Fibroblast of the aortic adventitia (primary cell): ENCODE measurements at regions not wholly inside any gene's neighbourhood (a gene's known extent, or its start where the extent isn't known, plus 50 kb on each side); places are given as distances from the start of the nearest gene placed in this dataset.

Experiments used
- DNase-seq: peaks from one replicate; pipeline ENCODE4 v3.0.0-alpha.2; 2010; ENCODE audit warnings: low read depth
- H3K4me3 ChIP-seq: 2 replicates; pipeline ENCODE4 v1.5.1; 2011; ENCODE audit warnings: low read depth, mild to moderate bottlenecking, control low read depth, low read length, moderate library complexity
- TF ChIP-seq, protein P1 (sequence below): IDR thresholded peaks from 2 replicates; pipeline ENCODE4 v1.5.1; 2011; ENCODE audit warnings: mild to moderate bottlenecking, low read length, control low read depth, inconsistent platforms; ENCODE audit not compliant: insufficient read depth

DNA sequence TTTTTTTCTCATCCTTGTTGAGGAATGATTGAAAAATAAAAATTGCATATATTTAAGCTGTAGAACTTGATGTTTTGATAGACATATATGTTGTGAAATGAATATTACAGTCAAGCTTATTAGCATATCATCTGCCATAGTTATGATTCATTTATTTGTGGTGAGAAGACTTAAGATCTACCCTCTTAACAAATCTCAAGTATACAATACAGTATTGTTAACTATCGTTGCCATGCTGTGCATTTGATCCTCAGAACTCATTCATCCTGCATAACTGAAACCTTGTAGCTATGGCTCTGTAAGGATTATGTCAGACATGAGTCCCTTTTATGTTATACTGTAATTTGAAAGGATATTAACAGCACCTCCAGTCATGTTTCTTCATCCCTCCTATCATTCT is 2045.3 kb downstream of the ARAP2 start:
- TF ChIP-seq, protein P1, sequence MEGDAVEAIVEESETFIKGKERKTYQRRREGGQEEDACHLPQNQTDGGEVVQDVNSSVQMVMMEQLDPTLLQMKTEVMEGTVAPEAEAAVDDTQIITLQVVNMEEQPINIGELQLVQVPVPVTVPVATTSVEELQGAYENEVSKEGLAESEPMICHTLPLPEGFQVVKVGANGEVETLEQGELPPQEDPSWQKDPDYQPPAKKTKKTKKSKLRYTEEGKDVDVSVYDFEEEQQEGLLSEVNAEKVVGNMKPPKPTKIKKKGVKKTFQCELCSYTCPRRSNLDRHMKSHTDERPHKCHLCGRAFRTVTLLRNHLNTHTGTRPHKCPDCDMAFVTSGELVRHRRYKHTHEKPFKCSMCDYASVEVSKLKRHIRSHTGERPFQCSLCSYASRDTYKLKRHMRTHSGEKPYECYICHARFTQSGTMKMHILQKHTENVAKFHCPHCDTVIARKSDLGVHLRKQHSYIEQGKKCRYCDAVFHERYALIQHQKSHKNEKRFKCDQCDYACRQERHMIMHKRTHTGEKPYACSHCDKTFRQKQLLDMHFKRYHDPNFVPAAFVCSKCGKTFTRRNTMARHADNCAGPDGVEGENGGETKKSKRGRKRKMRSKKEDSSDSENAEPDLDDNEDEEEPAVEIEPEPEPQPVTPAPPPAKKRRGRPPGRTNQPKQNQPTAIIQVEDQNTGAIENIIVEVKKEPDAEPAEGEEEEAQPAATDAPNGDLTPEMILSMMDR, result no peak
- H3K4me3 ChIP-seq, result no peak overlapping the region
- no peak for DNase-seq

DNA sequence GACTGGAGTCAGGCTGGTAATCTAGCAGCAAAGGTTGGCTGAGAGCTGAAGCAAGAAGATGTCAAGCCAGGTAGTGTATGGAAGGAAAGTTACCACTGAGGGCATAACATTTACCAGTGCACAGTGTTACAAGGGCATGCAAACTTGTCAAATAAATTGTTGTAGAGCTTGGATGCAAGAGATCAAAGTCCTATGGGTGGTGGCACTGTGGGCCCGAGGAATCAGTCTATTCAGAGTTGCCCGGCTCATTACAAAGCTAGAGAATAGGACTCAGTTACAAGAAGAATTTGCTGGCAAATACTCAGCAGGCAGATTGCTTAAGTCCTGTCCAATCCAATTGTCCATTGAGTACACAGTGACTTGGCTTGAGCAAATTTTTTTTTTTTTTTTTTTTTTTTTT is 2043.8 kb downstream of the ARAP2 start:
- DNase-seq, result no peak
- no peak overlapping the region for H3K4me3 ChIP-seq
- TF ChIP-seq, protein P1, result no peak

DNA sequence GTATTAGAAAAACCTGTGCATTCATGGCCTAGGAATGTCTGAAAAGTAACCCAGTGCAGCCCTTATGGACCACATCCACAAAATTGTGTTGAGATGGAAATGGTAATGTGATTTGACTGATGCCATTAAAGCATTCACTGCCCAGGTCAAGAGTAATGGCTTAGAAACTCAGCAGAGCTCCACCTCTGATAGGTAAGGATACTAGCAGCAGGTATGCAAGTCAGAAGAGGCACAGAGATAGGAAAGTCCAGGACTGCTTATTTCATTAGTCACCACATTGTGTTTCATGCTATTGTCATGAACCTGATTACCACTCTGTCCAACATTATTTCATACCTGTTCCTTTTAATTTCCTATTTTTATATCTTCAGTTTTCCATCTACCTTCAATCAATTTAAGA is 2042.2 kb downstream of the ARAP2 start:
- TF ChIP-seq, protein P1, result no peak
- H3K4me3 ChIP-seq, result no peak overlapping the region
- no peak for DNase-seq

DNA sequence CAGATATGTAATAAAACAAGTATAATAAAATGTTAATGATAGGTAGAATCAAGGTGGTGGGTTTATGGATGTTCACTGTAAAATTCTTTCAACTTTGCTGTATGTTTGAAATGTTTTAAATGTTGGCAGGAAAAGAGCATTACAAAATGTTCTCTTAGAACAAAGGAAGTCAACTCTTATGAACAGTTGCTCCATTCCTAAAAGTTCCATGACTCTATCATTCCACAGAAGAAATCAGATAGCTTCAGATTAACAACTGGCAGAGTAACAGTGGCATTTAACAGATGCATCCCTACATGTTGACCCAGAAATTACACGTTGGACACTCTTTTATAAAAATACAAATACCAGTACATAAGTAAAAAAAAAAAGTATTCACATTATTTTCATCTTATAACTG is 2023.7 kb downstream of the ARAP2 start:
- TF ChIP-seq, protein P1, result no peak
- DNase-seq, result peak; percentile 31
- H3K4me3 ChIP-seq, result no peak overlapping the region

DNA sequence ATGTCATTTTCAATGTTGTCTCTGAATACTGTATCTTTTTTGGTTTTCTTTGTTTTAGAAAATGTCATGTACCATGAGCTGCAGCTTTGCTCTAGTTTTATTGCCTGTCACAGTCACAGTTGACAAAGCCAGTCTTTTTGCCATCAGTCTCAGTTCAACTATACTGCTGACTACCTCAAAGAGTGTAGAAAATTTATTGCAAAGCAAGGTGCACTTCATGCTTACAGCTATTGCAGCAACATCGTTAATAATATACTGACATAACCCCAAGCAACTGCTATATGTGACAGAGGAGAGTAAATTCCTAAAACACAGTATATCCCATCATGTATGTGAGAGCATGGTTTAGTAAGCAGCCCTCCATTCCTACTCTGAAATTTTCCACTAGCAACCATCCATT is 2022.3 kb downstream of the ARAP2 start:
- DNase-seq, result no peak
- H3K4me3 ChIP-seq, result no peak overlapping the region
- TF ChIP-seq, protein P1, result no peak

DNA sequence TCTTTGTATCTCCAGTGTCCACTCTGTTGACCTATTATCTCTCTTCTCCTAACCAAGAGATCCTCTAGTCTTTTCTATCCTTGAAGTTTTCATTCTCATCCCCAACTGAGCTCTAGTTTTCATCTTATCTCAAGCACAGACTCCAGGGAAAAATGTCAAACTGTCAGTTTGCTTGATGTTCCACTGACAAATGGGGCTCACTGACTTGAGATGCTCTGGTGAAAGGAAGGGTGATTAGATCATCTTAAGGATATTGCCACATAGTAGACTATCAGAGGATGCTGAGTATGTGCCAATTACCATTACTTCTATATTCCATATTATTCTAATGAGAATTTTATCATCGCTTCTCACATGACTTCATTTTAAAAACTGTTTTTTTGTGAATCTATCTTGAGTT is 2008.2 kb downstream of the ARAP2 start:
- no peak for DNase-seq
- TF ChIP-seq, protein P1, result no peak
- H3K4me3 ChIP-seq, result no peak overlapping the region

DNA sequence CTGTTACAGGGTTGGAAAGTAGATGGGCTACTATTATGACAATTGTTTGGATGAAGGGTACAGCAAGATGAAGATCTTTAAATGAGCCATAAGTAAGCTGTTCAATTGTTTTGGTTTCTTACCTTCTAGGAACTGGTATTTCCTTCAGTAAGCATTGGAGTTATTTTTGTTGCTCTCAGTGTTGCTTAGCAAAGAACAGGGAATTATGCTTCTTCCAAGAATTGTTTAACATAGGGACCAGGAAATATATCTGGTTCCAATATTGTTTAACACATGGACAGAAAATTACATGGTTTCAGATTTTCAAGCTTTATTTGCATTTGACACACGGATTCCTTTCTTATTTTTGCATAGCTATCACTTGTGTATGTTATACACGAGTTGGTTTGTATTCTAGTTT is 1999.0 kb downstream of the ARAP2 start:
- no peak for DNase-seq
- H3K4me3 ChIP-seq, result no peak overlapping the region
- TF ChIP-seq, protein P1, result no peak
